Ishikawa (cell line): ENCODE measurements at regions not wholly inside any gene's neighbourhood (a gene's known extent, or its start where the extent isn't known, plus 50 kb on each side); places are given as distances from the start of the nearest gene placed in this dataset.

Source experiments
- EGR1 ChIP-seq: IDR thresholded peaks from 2 replicates; pipeline ENCODE4 v1.6.1; 2012
- YY1 ChIP-seq: IDR thresholded peaks from 2 replicates; pipeline ENCODE4 v1.6.1; 2012; ENCODE audit warnings: low read depth
- ZBTB7A ChIP-seq: IDR thresholded peaks from 2 replicates; pipeline ENCODE4 v1.6.1; 2012; ENCODE audit warnings: low read depth
- TF ChIP-seq, protein P1 (sequence below): IDR thresholded peaks from 2 replicates; pipeline ENCODE4 v1.6.1; 2012

DNA sequence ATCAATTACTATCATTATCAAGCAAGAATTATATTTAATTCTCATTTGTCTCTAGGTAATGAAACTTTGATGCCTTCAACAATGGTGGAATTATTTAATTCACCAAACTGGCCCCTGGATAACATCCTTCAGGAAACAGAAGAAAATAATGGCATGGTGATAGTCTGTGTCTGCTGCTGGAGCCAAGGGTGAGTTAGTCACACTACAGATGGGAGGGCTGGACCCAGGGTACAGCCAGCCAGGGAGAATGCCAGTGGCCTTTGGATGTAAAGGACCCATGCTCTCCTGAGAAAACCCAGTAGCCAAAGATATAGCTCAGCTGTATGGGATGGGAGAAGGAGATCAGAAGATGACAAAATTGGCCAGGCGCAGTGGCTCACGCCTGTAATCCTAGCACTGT, 60.0 kb upstream of the CNKSR3 start:
- no peak for TF ChIP-seq EGR1
- no peak for TF ChIP-seq ZBTB7A
- TF ChIP-seq, protein P1, sequence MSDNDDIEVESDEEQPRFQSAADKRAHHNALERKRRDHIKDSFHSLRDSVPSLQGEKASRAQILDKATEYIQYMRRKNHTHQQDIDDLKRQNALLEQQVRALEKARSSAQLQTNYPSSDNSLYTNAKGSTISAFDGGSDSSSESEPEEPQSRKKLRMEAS = no peak
- TF ChIP-seq YY1 = no peak
